ENCODE measurements at regions not wholly inside any gene's neighbourhood (a gene's known extent, or its start where the extent isn't known, plus 50 kb on each side); places are given as distances from the start of the nearest gene placed in this dataset.

- Histone ChIP-seq H3K9me3 (ENCODE audit: low read length) (no peaks in the 10 kb centered on the region), H3K79me2 (ENCODE audit: insufficient read depth, low read length) (no peaks in the 10 kb centered on the region), H3K27me3 (ENCODE audit: control insufficient read depth in 1 of 2, insufficient read depth in 2 of 2, low read length in 2 of 2) (no peaks in the 10 kb centered on the region), H3K36me3 (replicated peaks in 1 of 2; ENCODE audit: control insufficient read depth in 1 of 2, insufficient read depth in 2 of 2, low read length in 2 of 2) (no peaks in the 10 kb centered on the region), H3K9ac (ENCODE audit: insufficient read depth, low read depth, low read length) (no peak overlapping the region), H2AFZ (ENCODE audit: low read length) (no peak overlapping the region), H3K4me1 (ENCODE audit: insufficient read depth, low read length) (peaks cover 28% of the 10 kb centered on the region), H4K20me1 (ENCODE audit: insufficient read depth, low read length) (no peaks in the 10 kb centered on the region), H3K4me2 (ENCODE audit: low read depth, low read length) (no peak overlapping the region), H3K27ac (ENCODE audit: extremely low read length, insufficient read depth, low read length) (no peak overlapping the region), H3K4me3 (replicated peaks in 1 of 3; ENCODE audit: insufficient read depth in 1 of 3, low read depth in 2 of 3, low read length in 3 of 3) (no peak overlapping the region)
- TF ChIP-seq NFYC (CRISPR knock-in tag; IDR thresholded peaks at IDR 0.05) (no peak), SMC3 (IDR thresholded peaks at IDR 0.05; ENCODE audit: low read length) (no peak), GATAD1 (CRISPR knock-in tag; IDR thresholded peaks at IDR 0.05) (no peak), ZNF552 (CRISPR knock-in tag; IDR thresholded peaks at IDR 0.05; ENCODE audit: borderline replicate concordance) (no peak), ZNF746 (CRISPR knock-in tag; IDR thresholded peaks at IDR 0.05) (no peak)
- DNase-seq (ENCODE audit: low spot score) (no peak), FAIRE-seq (no peak), ATAC-seq (no peak)
- in situ Hi-C loops (cut with HindIII; ENCODE audit: extremely low pct_ligation_motif_present, low pct_unique_long_range_greater_than_20kb), result no loop called here
- intact Hi-C loops (cut with micrococcal nuclease; ENCODE audit: unreplicated experiment), result no loop called here
- no TSS peak for BruUV-seq (replicated peaks)
- CTCF ChIA-PET (ENCODE audit: low intra/inter-chr PET ratio, low total read pairs), result no interaction called here
- WGBS (ENCODE audit: low lambda C conversion rate), result 81% methylated on average over 3 of the region's 3 CpGs
- POLR2A ChIA-PET, result no interaction called here
Observed at GRCh38 chr5:82393951-82394350, 115.8 kb upstream of the RPS23 start.

GRCh38 chr5:82390088-82390487 is 111.9 kb upstream of the RPS23 start:
- no peak for ATAC-seq
- DNase-seq (ENCODE audit: low spot score), result no peak
- no peak for FAIRE-seq
- no peaks in the 10 kb centered on the region for H3K27me3 ChIP-seq (ENCODE audit: control insufficient read depth in 1 of 2, insufficient read depth in 2 of 2, low read length in 2 of 2)
- H2AFZ ChIP-seq (ENCODE audit: low read length), result no peak overlapping the region
- H3K9me3 ChIP-seq (ENCODE audit: low read length), result no peaks in the 10 kb centered on the region
- no peaks in the 10 kb centered on the region for H4K20me1 ChIP-seq (ENCODE audit: insufficient read depth, low read length)
- in situ Hi-C loops (cut with HindIII; ENCODE audit: extremely low pct_ligation_motif_present, low pct_unique_long_range_greater_than_20kb) (no loop called here), intact Hi-C loops (cut with micrococcal nuclease; ENCODE audit: unreplicated experiment) (no loop called here)
- peaks cover 44% of the 10 kb centered on the region for H3K4me1 ChIP-seq (ENCODE audit: insufficient read depth, low read length)
- no peak overlapping the region for H3K9ac ChIP-seq (ENCODE audit: insufficient read depth, low read depth, low read length)
- TF ChIP-seq MAFF (IDR thresholded peaks at IDR 0.05; ENCODE audit: low read depth, low read length) (peak; percentile 34; the same call in 1 of the 2 replicates), ZBTB2 (CRISPR knock-in tag; IDR thresholded peaks at IDR 0.05; ENCODE audit: low read depth) (no peak), MAFK (conservative IDR thresholded peaks at IDR 0.05 in 1 of 2, IDR thresholded peaks at IDR 0.05 in 1 of 2; ENCODE audit: low read length in 2 of 2) (peak; percentile 36 to 61; a peak in 2 of 4 replicates)
- 97% methylated on average over 3 of the region's 3 CpGs for WGBS (ENCODE audit: low lambda C conversion rate)
- no peak overlapping the region for H3K27ac ChIP-seq (ENCODE audit: extremely low read length, insufficient read depth, low read length)
- H3K4me3 ChIP-seq (replicated peaks in 1 of 3; ENCODE audit: insufficient read depth in 1 of 3, low read depth in 2 of 3, low read length in 3 of 3), result no peak overlapping the region
- H3K4me2 ChIP-seq (ENCODE audit: low read depth, low read length), result no peak overlapping the region
- BruUV-seq (replicated peaks), result no TSS peak
- ChIA-PET POLR2A (interaction anchor here (2.7 to 5.0 kb wide), 2 partner anchors 24 to 32 kb away, joined by 17 to 52 read pairs; no protein-coding TSS in a partner anchor), CTCF (ENCODE audit: low intra/inter-chr PET ratio, low total read pairs) (no interaction called here)
- H3K79me2 ChIP-seq (ENCODE audit: insufficient read depth, low read length), result no peaks in the 10 kb centered on the region
- H3K36me3 ChIP-seq (replicated peaks in 1 of 2; ENCODE audit: control insufficient read depth in 1 of 2, insufficient read depth in 2 of 2, low read length in 2 of 2), result no peaks in the 10 kb centered on the region

Data from HepG2 (cell line).